ENCODE measurements at regions not wholly inside any gene's neighbourhood (a gene's known extent, or its start where the extent isn't known, plus 50 kb on each side); places are given as distances from the start of the nearest gene placed in this dataset.
A peak's percentile ranks its signal among the peaks of the same experiment; 100 is the strongest.

GRCh38 chr4:24211856-24212255 lies 322.0 kb upstream of the PPARGC1A start:
- BruUV-seq (replicated peaks), result no TSS peak
- intact Hi-C loops (cut with micrococcal nuclease), result loop anchor here (2.0 to 10.0 kb wide), 3 partner anchors 109 to 207 kb away; no protein-coding TSS in a partner anchor
- H3K27ac Mint-ChIP-seq (ENCODE audit: low read depth, unreplicated experiment), result peak overlapping the region; percentile 85
- ChIA-PET POLR2A (interaction anchor here (1.1 to 3.4 kb wide), 10 partner anchors 17 to 279 kb away, joined by 3 to 24 read pairs (median 8); no protein-coding TSS in a partner anchor), CTCF (interaction anchor here (0.5 to 3.3 kb wide), 5 partner anchors 14 to 883 kb away, joined by 3 to 13 read pairs (median 4); no protein-coding TSS in a partner anchor)
- TF ChIP-seq, protein P1, sequence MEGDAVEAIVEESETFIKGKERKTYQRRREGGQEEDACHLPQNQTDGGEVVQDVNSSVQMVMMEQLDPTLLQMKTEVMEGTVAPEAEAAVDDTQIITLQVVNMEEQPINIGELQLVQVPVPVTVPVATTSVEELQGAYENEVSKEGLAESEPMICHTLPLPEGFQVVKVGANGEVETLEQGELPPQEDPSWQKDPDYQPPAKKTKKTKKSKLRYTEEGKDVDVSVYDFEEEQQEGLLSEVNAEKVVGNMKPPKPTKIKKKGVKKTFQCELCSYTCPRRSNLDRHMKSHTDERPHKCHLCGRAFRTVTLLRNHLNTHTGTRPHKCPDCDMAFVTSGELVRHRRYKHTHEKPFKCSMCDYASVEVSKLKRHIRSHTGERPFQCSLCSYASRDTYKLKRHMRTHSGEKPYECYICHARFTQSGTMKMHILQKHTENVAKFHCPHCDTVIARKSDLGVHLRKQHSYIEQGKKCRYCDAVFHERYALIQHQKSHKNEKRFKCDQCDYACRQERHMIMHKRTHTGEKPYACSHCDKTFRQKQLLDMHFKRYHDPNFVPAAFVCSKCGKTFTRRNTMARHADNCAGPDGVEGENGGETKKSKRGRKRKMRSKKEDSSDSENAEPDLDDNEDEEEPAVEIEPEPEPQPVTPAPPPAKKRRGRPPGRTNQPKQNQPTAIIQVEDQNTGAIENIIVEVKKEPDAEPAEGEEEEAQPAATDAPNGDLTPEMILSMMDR (IDR thresholded peaks at IDR 0.05; ENCODE audit: unreplicated experiment), result no peak
- DNase-seq (ENCODE audit: unreplicated experiment), result peak; percentile 29
- H3K4me1 Mint-ChIP-seq (ENCODE audit: insufficient read depth, unreplicated experiment), result peaks cover 36% of the 10 kb centered on the region
- H3K27me3 Mint-ChIP-seq (ENCODE audit: insufficient read depth, unreplicated experiment), result no peaks in the 10 kb centered on the region
- no peak overlapping the region for H3K4me3 Mint-ChIP-seq (ENCODE audit: unreplicated experiment)
- H3K9me3 Mint-ChIP-seq (ENCODE audit: unreplicated experiment), result no peaks in the 10 kb centered on the region
- H3K36me3 Mint-ChIP-seq (ENCODE audit: insufficient read depth, unreplicated experiment), result no peaks in the 10 kb centered on the region

DNA sequence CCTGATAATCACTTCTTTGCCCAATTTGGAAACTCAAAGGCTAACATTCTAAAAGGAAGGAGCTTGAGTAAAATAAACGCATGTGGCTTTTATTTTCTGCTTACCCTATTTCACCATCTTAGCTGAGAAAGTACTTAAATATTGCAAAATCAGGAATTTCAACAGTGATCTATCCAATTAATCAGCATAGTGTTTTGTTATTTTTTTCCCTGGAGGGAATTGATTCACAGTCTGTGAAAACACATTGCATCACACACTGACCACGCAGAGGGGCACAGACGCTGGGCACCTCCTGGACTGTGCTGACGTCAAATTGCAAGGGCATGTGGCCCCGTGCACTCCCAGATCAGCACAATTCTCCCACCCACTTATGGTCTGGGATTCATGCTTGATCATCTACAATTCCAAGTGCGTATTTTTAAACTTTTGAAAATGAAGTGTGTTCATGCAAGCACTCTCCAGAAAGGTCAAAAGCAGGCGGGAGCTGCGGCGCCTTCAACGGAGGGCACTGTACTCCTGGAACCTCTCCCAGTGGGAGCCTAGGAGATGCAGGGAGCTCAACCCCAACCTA lies 320.6 kb upstream of the PPARGC1A start:
- H3K4me3 Mint-ChIP-seq (ENCODE audit: unreplicated experiment), result peak overlapping the region; percentile 18
- DNase-seq (ENCODE audit: unreplicated experiment), result peak; percentile 98
- no TSS peak for BruUV-seq (replicated peaks)
- H3K4me1 Mint-ChIP-seq (ENCODE audit: insufficient read depth, unreplicated experiment), result peaks cover 36% of the 10 kb centered on the region
- H3K9me3 Mint-ChIP-seq (ENCODE audit: unreplicated experiment), result no peaks in the 10 kb centered on the region
- H3K27me3 Mint-ChIP-seq (ENCODE audit: insufficient read depth, unreplicated experiment), result no peaks in the 10 kb centered on the region
- TF ChIP-seq, protein P1 (IDR thresholded peaks at IDR 0.05; ENCODE audit: unreplicated experiment), result no peak
- H3K36me3 Mint-ChIP-seq (ENCODE audit: insufficient read depth, unreplicated experiment), result no peaks in the 10 kb centered on the region
- ChIA-PET POLR2A (interaction anchor here (0.6 to 3.4 kb wide), 33 partner anchors 9 to 357 kb away, joined by 3 to 24 read pairs (median 4); partner anchors contain the start of gene PPARGC1A), CTCF (interaction anchor here (0.7 to 3.3 kb wide), 7 partner anchors 50 to 311 kb away, joined by 3 to 13 read pairs (median 4); no protein-coding TSS in a partner anchor)
- intact Hi-C loops (cut with micrococcal nuclease), result loop anchor here (1.0 to 10.0 kb wide), 4 partner anchors 105 to 208 kb away; no protein-coding TSS in a partner anchor
- H3K27ac Mint-ChIP-seq (ENCODE audit: low read depth, unreplicated experiment), result peak overlapping the region; percentile 85

- no peak overlapping the region for H3K4me3 Mint-ChIP-seq (ENCODE audit: unreplicated experiment)
- H3K36me3 Mint-ChIP-seq (ENCODE audit: insufficient read depth, unreplicated experiment), result no peaks in the 10 kb centered on the region
- peaks cover 36% of the 10 kb centered on the region for H3K4me1 Mint-ChIP-seq (ENCODE audit: insufficient read depth, unreplicated experiment)
- DNase-seq (ENCODE audit: unreplicated experiment), result peak; percentile 71
- H3K27ac Mint-ChIP-seq (ENCODE audit: low read depth, unreplicated experiment), result peak overlapping the region; percentile 85
- POLR2A ChIA-PET, result interaction anchor here (0.6 to 3.4 kb wide), 25 partner anchors 9 to 352 kb away, joined by 3 to 24 read pairs (median 4); partner anchors contain the start of gene PPARGC1A
- no peaks in the 10 kb centered on the region for H3K9me3 Mint-ChIP-seq (ENCODE audit: unreplicated experiment)
- H3K27me3 Mint-ChIP-seq (ENCODE audit: insufficient read depth, unreplicated experiment), result no peaks in the 10 kb centered on the region
- TF ChIP-seq, protein P1 (IDR thresholded peaks at IDR 0.05; ENCODE audit: unreplicated experiment), result no peak
- TSS peak; percentile 85 for BruUV-seq (replicated peaks)
- CTCF ChIA-PET, result interaction anchor here (0.8 to 3.3 kb wide), 4 partner anchors 104 to 275 kb away, joined by 4 to 13 read pairs (median 6); no protein-coding TSS in a partner anchor
- intact Hi-C loops (cut with micrococcal nuclease), result loop anchor here (1.0 to 10.0 kb wide), 4 partner anchors 105 to 209 kb away; no protein-coding TSS in a partner anchor
Observed at GRCh38 chr4:24209906-24210305, 320.1 kb upstream of the PPARGC1A start.

GRCh38 chr4:24209131-24209530 lies 319.3 kb upstream of the PPARGC1A start:
- intact Hi-C loops (cut with micrococcal nuclease), result no loop called here
- CTCF ChIA-PET, result interaction anchor here (0.6 to 2.6 kb wide), 4 partner anchors 21 to 1240 kb away, joined by 3 to 7 read pairs (median 5); no protein-coding TSS in a partner anchor
- Mint-ChIP-seq H3K9me3 (ENCODE audit: unreplicated experiment) (no peaks in the 10 kb centered on the region), H3K4me1 (ENCODE audit: insufficient read depth, unreplicated experiment) (peaks cover 36% of the 10 kb centered on the region), H3K4me3 (ENCODE audit: unreplicated experiment) (no peak overlapping the region), H3K27me3 (ENCODE audit: insufficient read depth, unreplicated experiment) (no peaks in the 10 kb centered on the region), H3K27ac (ENCODE audit: low read depth, unreplicated experiment) (peak overlapping the region; percentile 85), H3K36me3 (ENCODE audit: insufficient read depth, unreplicated experiment) (no peaks in the 10 kb centered on the region)
- TF ChIP-seq, protein P1 (IDR thresholded peaks at IDR 0.05; ENCODE audit: unreplicated experiment), result no peak
- POLR2A ChIA-PET, result interaction anchor here (1.4 to 3.4 kb wide), 8 partner anchors 10 to 319 kb away, joined by 3 to 24 read pairs (median 10); partner anchors contain the start of gene PPARGC1A
- no TSS peak for BruUV-seq (replicated peaks)
- DNase-seq (ENCODE audit: unreplicated experiment), result peak; percentile 18
